ENCODE measurements at regions not wholly inside any gene's neighbourhood (a gene's known extent, or its start where the extent isn't known, plus 50 kb on each side); places are given as distances from the start of the nearest gene placed in this dataset.

GRCh38 chr12:34298971-34299801, 276.9 kb downstream of the ALG10 start:
- in situ Hi-C loops (cut with MboI; ENCODE audit: low pct_unique_long_range_greater_than_20kb in 2 of 9, low sequenced_read_pairs in 9 of 9, unreplicated experiment in 9 of 9) = no loop called here
- no peak overlapping the region for H3K27ac ChIP-seq
- WGBS, 10 experiments = 29 to 84% (median 62%) methylated on average over 4 to 24 of the region's 35 CpGs
- ATAC-seq (replicated peaks in 6 of 8) = no peak
- no peak overlapping the region for H3K4me3 ChIP-seq
- no peaks in the 10 kb centered on the region for H3K4me1 ChIP-seq (replicated peaks in 1 of 2)

DNA sequence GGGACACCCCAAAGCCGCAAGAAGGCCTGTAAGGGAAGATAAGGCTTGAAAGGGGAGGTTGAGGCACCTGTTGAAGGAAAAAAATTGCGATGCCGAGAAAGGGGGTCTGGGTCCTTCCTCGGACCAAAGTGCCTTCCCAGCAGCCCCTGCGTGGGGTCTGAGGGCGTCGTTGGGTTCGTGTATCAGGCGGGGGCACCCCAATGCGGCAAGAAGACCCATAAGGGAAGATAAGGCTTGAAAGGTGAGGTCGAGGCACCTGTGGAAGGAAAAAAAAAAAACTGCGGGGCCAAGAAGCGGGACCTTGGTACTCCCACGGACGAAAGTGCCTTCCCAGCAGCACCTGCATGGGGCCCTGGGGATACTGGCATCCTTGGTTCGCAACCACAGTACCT, 277.5 kb downstream of the ALG10 start:
- ATAC-seq (replicated peaks in 6 of 8) = no peak
- no peaks in the 10 kb centered on the region for H3K4me1 ChIP-seq (replicated peaks in 1 of 2)
- WGBS, 10 experiments = 26 to 60% (median 38%) methylated on average over 2 to 16 of the region's 16 CpGs; no CpG with 5 or more reads in 2 of the 10 experiments
- H3K27ac ChIP-seq = no peak overlapping the region
- H3K4me3 ChIP-seq = no peak overlapping the region
- in situ Hi-C loops (cut with MboI; ENCODE audit: low pct_unique_long_range_greater_than_20kb in 2 of 9, low sequenced_read_pairs in 9 of 9, unreplicated experiment in 9 of 9) = no loop called here

DNA sequence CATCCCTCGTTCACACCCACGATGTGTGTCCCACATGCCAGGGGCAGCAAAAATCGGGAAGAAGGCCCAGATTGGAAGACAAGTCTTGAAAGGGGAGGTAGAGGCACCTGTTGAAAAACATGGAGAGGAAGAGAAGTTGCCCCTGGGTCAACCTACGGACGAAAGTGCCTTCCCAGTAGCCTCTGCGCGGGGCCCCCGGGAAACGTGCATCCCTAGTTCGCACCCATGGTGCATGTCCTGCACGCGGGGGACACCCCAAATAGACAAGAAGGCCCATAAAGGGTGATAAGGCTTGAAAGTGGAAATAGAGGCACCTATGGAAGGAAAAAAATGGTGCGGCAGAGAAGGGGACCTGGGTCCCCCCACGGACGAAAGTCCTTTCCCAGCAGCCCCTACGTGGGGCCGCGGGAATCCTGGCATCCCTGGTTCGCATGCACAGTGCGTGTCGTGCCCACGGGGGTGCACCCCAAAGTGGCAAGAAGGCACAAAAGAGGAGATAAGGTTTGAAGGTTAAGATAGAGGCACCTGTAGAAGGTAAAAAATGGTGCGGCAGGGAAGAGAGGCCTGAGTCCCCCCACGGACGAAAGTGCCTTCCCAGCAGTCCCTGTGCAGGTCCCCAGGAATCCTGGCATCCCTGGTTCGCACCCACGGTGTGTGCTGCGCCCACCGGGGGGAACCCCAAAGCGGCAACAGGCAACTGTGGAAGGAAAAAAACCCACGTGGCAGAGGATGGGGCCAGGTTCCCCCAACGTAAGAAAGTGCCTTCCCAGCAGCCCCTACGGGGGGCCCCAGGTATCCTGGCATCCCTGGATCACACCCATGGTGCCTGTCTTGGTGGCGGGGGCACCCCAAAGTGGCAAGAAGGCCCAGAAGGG, 278.3 kb downstream of the ALG10 start:
- no peak for ATAC-seq (replicated peaks in 6 of 8)
- 40 to 88% (median 66%) methylated on average over 1 to 16 of the region's 34 CpGs; no CpG with 5 or more reads in 2 of the 10 experiments for WGBS, 10 experiments
- Histone ChIP-seq H3K27ac (no peak overlapping the region), H3K4me1 (replicated peaks in 1 of 2) (no peaks in the 10 kb centered on the region), H3K4me3 (no peak overlapping the region)
- in situ Hi-C loops (cut with MboI; ENCODE audit: low pct_unique_long_range_greater_than_20kb in 2 of 9, low sequenced_read_pairs in 9 of 9, unreplicated experiment in 9 of 9) = no loop called here

DNA sequence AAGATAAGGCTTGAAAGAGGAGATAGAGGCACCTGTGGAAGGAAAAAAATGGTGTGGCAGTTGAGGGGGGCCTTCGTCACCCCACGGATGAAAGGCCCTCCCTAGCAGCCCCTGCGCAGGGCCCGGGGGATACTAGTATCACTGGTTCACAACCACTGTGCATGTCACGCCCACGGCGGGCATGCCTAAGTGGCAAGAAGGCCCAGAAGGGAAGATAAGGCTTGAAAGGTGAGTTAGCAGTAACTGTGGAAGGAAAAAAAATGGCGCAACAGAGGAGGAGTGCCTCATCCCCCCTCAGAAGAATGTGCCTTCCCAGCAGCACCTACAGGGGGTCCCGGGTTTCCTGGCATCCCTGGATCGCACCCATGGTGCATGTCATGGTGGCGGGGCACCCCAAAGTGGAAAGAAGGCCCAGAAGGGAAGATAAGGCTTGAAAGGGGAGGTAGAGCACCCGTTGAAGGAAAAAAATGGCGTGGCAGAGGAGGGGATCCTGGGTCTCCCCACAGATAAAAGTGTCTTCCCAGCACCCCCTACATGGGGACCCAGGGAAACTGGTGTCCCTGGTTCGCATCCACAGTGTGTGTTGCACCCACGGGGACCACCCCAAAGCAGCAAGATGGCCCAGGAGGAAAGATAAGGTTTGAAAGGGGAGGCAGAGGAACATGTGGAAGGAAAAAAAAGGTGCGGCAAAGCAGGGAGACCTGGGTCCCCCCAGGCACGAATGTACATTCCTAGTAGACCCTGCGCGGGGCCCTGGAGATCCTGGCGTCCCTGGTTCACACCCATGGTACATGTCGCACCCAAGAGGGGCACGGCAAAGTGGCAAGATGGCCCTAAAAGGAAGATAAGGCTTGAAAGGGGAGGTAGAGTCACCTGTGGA, 279.2 kb downstream of the ALG10 start:
- no peak overlapping the region for H3K27ac ChIP-seq
- WGBS, 10 experiments = 0 to 100% (median 67%) methylated on average over 1 to 9 of the region's 22 CpGs; no CpG with 5 or more reads in 1 of the 10 experiments
- H3K4me1 ChIP-seq (replicated peaks in 1 of 2) = no peaks in the 10 kb centered on the region
- in situ Hi-C loops (cut with MboI; ENCODE audit: low pct_unique_long_range_greater_than_20kb in 2 of 9, low sequenced_read_pairs in 9 of 9, unreplicated experiment in 9 of 9) = no loop called here
- no peak overlapping the region for H3K4me3 ChIP-seq
- no peak for ATAC-seq (replicated peaks in 6 of 8)

- no peaks in the 10 kb centered on the region for H3K4me1 ChIP-seq (replicated peaks in 1 of 2)
- in situ Hi-C loops (cut with MboI; ENCODE audit: low pct_unique_long_range_greater_than_20kb in 2 of 9, low sequenced_read_pairs in 9 of 9, unreplicated experiment in 9 of 9) = no loop called here
- H3K27ac ChIP-seq = no peak overlapping the region
- ATAC-seq (replicated peaks in 6 of 8) = no peak
- WGBS, 10 experiments = 18 to 100% (median 51%) methylated on average over 1 to 21 of the region's 30 CpGs; no CpG with 5 or more reads in 3 of the 10 experiments
- no peak overlapping the region for H3K4me3 ChIP-seq
Measured at GRCh38 chr12:34302131-34302885, 280.0 kb downstream of the ALG10 start.

DNA sequence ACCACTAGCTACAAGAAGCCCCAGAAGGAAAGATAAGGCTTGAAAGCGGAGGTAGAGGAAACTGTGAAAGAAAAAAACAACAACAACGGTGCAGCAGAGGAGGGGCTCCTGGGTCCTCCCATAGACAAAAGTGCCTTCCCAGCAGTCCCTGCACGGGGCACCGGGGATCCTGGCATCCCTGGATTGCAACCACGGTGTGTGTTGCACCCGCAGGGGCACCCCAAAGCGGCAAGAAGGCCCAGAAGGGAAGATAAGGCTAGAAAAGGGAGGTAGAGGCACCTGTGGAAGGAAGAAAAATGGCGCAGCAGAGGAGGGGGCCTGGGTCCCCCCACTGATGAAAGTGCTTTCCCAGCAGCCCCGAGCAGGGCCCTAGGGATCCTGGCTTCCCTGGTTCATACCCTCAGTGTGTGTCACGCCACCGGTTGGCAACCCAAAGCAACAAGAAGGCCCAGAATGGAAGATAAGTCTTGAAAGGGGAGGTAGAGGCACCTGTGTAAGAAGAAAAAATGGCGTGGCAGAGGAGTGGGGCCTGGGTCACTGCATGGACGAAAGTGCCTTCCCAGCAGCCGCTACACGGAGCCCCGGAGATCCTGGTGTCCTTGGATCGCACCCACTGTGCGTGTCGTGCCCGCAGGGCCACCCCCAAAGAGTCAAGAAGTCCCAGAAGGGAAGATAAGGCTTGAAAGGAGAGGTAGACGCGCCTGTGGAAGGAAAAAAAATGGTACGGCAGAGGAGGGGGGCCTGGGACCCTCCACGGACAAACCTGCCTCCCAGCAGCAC, 281.0 kb downstream of the ALG10 start:
- Histone ChIP-seq H3K27ac (no peak overlapping the region), H3K4me1 (replicated peaks in 1 of 2) (no peaks in the 10 kb centered on the region), H3K4me3 (no peak overlapping the region)
- WGBS, 10 experiments = 27 to 90% (median 60%) methylated on average over 1 to 11 of the region's 24 CpGs; no CpG with 5 or more reads in 2 of the 10 experiments
- in situ Hi-C loops (cut with MboI; ENCODE audit: low pct_unique_long_range_greater_than_20kb in 2 of 9, low sequenced_read_pairs in 9 of 9, unreplicated experiment in 9 of 9) = no loop called here
- no peak for ATAC-seq (replicated peaks in 6 of 8)

DNA sequence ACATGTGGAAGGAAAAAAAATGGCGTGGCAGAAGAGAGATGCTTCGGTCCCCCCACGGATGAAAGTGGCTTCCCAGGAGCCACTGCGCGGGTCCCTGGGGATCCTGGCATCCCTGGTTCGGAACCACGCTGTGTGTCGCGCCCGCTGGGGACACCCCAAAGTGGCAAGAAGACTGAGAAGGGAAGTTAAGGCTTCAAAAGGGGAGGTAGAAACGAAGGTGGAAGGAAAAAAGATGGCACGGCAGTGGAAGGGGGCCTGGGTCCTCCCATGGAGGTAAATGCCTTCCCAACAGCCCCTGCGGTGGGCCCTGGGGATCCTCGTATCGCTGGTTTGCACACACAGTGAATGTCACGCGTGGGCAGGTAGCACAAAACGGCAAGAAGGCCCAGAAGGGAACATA, 281.7 kb downstream of the ALG10 start:
- WGBS, 10 experiments = 20 to 92% (median 58%) methylated on average over 1 to 13 of the region's 18 CpGs
- Histone ChIP-seq H3K27ac (no peak overlapping the region), H3K4me1 (replicated peaks in 1 of 2) (no peaks in the 10 kb centered on the region), H3K4me3 (no peak overlapping the region)
- no peak for ATAC-seq (replicated peaks in 6 of 8)
- in situ Hi-C loops (cut with MboI; ENCODE audit: low pct_unique_long_range_greater_than_20kb in 2 of 9, low sequenced_read_pairs in 9 of 9, unreplicated experiment in 9 of 9) = no loop called here

- WGBS, 10 experiments = 29 to 88% (median 55%) methylated on average over 1 to 4 of the region's 13 CpGs; no CpG with 5 or more reads in 6 of the 10 experiments
- no peak overlapping the region for H3K27ac ChIP-seq
- no peak for ATAC-seq (replicated peaks in 6 of 8)
- no peak overlapping the region for H3K4me3 ChIP-seq
- in situ Hi-C loops (cut with MboI; ENCODE audit: low pct_unique_long_range_greater_than_20kb in 2 of 9, low sequenced_read_pairs in 9 of 9, unreplicated experiment in 9 of 9) = no loop called here
- no peaks in the 10 kb centered on the region for H3K4me1 ChIP-seq (replicated peaks in 1 of 2)
Measured at GRCh38 chr12:34304546-34304945, 282.2 kb downstream of the ALG10 start.

DNA sequence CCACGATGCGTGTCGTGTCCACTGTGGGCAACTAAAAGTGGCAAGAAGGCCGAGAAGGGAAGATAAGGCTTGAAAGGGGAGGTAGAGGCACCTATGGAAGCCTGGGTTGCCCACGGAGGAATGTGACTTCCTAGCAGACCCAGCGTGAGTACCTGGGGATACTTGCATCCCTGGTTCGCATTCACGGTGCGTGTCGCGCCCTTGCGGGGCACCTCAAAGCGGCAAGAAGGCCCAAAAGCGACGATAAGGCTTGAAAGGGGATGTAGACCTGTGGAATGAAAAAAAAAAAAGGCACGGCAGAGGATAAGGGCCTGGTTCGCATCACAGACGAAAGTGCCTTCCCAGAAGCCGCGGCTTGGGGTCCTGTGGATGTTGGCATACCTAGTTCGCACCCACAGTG, 282.9 kb downstream of the ALG10 start:
- in situ Hi-C loops (cut with MboI; ENCODE audit: low pct_unique_long_range_greater_than_20kb in 2 of 9, low sequenced_read_pairs in 9 of 9, unreplicated experiment in 9 of 9) = no loop called here
- Histone ChIP-seq H3K27ac (no peak overlapping the region), H3K4me1 (replicated peaks in 1 of 2) (no peaks in the 10 kb centered on the region), H3K4me3 (no peak overlapping the region)
- ATAC-seq (replicated peaks in 6 of 8) = no peak
- 30 to 100% (median 74%) methylated on average over 1 to 14 of the region's 21 CpGs; no CpG with 5 or more reads in 3 of the 10 experiments for WGBS, 10 experiments

GRCh38 chr12:34306133-34306830, 284.0 kb downstream of the ALG10 start:
- in situ Hi-C loops (cut with MboI; ENCODE audit: low pct_unique_long_range_greater_than_20kb in 2 of 9, low sequenced_read_pairs in 9 of 9, unreplicated experiment in 9 of 9) = no loop called here
- Histone ChIP-seq H3K4me3 (no peak overlapping the region), H3K27ac (no peak overlapping the region), H3K4me1 (replicated peaks in 1 of 2) (no peaks in the 10 kb centered on the region)
- WGBS, 10 experiments = 23 to 90% (median 75%) methylated on average over 2 to 13 of the region's 21 CpGs; no CpG with 5 or more reads in 3 of the 10 experiments
- ATAC-seq (replicated peaks in 6 of 8) = no peak

All from motor neuron (in vitro differentiated cells).